Erythroblast (primary cell): ENCODE measurements at regions not wholly inside any gene's neighbourhood (a gene's known extent, or its start where the extent isn't known, plus 50 kb on each side); places are given as distances from the start of the nearest gene placed in this dataset.
"Not testable (repeated sequence)": the region's sequence is repeated elsewhere in the genome, so short reads cannot be mapped to it uniquely, and the experiment has no call there.

ENCODE experiments used
- DNase-seq, 2 experiments: peaks; one replicate each; lab custom pipeline; 2025; lab: John Stamatoyannopoulos, UW
- GATA1 ChIP-seq: IDR thresholded peaks from 2 replicates; pipeline ENCODE4 v1.6.1; 2011; ENCODE audit warnings: low read depth, mild to moderate bottlenecking, control low read depth, low read length, moderate library complexity
- POLR2A ChIP-seq: IDR thresholded peaks from 2 replicates; pipeline ENCODE4 v1.6.1; 2011; ENCODE audit warnings: mild to moderate bottlenecking, low read length

DNA sequence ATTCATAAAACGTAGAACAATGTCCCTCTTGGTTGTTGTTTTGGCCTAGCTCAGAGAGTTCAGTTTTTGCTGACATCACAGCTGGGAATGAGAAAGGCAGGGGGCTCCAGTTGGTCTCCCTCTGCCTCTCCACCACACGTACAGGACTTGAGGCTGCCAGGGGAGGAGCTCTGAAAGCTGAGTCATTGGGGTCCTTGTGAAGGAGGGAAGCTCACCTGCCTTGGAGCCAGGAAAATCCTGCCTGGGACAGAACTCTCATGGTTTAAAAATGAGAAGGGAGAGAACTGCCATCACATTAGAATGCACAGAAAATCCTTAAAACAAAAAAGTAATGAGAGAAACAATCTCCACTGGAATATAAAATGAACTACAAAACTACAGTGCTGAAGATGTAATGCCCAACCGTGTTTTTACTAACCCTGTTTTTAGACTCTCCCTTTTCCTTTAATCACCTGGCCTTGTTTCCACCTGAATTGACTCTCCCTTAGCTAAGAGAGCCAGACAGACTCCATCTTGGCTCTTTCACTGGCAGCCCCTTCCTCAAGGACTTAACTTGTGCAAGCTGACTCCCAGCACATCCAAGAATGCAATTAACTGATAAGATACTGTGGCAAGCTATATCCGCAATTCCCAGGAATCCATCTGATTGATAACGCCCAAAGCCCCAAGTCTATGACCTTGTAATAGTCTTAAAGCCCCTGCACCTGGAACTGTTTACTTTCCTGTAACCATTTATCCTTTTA, 58.6 kb upstream of the TARP start:
- DNase-seq = not testable (repeated sequence)

DNA sequence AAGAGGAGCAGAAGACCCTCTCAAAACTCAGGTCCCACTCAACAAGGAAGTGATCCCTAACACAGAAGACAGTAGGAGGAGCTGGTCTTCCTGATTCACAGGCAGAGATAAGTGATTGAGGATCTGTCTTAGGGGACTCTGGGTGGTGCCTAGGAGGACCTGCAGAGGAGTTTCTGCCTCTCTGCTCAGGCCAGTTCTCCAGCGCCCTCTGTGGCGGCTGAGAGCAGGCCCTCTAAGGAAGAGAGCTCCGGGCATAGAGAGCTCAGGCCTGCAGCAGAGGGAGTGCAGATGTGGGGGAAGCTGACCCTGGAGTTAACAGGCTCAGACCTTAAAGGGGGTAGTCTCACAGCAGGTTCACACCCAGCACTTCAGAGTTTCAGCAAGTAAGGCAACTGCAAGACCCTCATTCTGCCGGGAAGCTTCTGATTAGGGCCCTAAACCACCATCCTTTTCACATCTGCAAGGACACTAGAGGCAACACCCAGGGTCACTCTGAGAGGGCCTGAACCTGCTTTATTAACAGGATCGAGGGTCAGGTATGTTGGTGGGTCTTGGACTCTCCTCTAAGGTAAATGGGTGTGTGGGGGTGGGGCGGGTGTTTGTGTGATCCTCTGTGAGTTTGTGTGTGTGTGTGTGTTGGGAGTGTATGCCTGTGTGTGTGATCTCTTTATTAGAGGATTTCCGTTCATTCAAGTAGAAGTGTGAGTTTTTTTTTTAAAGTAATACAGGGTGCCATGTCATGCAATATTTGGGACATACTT, 57.6 kb upstream of the TARP start:
- no peak for TF ChIP-seq POLR2A
- TF ChIP-seq GATA1 = no peak
- peak; percentile 21 to 32 for DNase-seq

DNA sequence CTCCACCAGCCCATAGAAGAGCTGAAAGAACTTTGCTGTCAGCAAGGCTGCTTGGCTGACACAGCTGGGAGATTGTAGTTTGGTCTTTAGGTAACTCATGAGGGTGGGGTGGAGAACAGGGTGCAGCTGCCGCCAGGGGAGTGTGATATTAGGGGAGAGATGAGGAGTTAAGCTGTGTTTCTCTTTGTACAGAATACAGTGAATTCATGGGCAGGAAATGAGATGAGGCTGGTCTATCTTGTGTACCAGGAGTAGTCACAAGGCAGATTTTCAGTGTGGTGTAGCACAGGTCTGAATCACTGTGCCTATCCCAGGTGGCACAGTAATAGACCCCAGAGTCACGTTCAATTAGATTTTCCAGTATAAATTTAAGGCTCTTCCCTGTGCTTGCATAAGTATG, 56.6 kb upstream of the TARP start:
- TF ChIP-seq POLR2A (no peak), GATA1 (no peak)
- no peak for DNase-seq

DNA sequence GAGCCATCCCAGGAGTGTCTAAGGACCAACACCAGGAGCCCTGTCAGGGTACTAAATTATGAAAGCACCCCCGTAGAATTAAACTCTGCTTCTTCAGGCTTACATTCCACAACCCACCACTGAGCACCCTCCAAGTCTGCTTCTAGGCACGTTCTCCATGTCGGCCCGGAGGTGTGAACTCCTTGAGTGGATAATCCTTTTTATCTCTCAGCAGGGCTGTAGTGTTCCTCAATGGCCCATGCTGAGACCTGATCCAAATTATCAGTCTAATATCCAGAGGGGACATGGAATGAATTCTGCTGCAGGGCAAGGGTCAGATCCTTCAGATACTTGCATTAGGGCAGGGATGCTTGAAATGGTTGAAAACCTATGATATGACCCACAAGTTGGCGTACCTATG, 55.9 kb upstream of the TARP start:
- no peak for DNase-seq
- TF ChIP-seq POLR2A = no peak
- TF ChIP-seq GATA1 = no peak

DNA sequence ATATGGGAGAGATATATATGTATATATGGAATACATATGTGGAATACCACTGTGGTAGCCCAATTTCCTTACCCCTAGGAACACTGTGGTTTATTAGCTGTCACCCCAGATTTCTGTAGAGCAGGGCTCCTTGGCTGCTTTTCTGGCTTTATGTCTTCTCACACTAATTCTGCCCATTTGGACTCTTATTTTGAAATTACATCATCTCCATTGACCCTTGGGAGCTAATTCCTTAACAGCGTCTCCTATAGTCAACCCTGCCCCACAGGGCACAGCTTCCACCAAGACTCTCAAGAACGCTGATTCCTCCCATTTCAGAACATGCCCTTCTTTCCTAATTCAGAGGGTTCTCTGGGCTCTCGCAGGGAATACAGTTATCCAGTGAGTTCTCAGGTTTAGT, 55.4 kb upstream of the TARP start:
- DNase-seq = no peak
- TF ChIP-seq POLR2A (no peak), GATA1 (no peak)

DNA sequence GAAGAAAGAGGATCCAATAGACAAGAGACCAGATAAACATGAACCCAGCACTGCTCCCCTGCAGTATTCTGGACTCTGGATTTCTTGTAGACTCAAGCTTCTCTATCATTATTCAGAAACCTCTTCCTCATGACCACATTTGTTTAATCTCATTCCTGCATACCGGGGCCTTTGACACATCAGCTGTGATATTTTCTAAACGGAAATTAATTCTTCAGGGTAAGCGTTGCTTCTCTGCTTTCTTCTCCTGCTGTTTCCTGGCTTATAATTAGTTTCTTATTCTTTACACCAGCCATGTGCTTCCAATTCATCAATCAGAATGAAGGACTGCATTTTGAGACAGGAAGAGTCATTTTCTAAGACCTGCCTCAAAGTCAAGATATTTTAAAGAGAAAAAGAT, 54.2 kb upstream of the TARP start:
- no peak for DNase-seq
- no peak for TF ChIP-seq POLR2A
- no peak for TF ChIP-seq GATA1
